ENCODE measurements at regions not wholly inside any gene's neighbourhood (a gene's known extent, or its start where the extent isn't known, plus 50 kb on each side); places are given as distances from the start of the nearest gene placed in this dataset.

GRCh38 chr15:72935521-72935920 is 116.7 kb upstream of the NEO1 start:
- Histone ChIP-seq H3K9me3 (no peaks in the 10 kb centered on the region), H3K27ac (no peak overlapping the region), H3K4me3 (no peak overlapping the region), H3K4me1 (no peaks in the 10 kb centered on the region), H3K27me3 (ENCODE audit: low read depth) (no peaks in the 10 kb centered on the region), H3K36me3 (no peaks in the 10 kb centered on the region)
- DNase-seq (no peak), ATAC-seq (no peak)
- TF ChIP-seq, protein P1, sequence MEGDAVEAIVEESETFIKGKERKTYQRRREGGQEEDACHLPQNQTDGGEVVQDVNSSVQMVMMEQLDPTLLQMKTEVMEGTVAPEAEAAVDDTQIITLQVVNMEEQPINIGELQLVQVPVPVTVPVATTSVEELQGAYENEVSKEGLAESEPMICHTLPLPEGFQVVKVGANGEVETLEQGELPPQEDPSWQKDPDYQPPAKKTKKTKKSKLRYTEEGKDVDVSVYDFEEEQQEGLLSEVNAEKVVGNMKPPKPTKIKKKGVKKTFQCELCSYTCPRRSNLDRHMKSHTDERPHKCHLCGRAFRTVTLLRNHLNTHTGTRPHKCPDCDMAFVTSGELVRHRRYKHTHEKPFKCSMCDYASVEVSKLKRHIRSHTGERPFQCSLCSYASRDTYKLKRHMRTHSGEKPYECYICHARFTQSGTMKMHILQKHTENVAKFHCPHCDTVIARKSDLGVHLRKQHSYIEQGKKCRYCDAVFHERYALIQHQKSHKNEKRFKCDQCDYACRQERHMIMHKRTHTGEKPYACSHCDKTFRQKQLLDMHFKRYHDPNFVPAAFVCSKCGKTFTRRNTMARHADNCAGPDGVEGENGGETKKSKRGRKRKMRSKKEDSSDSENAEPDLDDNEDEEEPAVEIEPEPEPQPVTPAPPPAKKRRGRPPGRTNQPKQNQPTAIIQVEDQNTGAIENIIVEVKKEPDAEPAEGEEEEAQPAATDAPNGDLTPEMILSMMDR (IDR thresholded peaks at IDR 0.05), result no peak
- intact Hi-C loops (cut with DNase I), result no loop called here

DNA sequence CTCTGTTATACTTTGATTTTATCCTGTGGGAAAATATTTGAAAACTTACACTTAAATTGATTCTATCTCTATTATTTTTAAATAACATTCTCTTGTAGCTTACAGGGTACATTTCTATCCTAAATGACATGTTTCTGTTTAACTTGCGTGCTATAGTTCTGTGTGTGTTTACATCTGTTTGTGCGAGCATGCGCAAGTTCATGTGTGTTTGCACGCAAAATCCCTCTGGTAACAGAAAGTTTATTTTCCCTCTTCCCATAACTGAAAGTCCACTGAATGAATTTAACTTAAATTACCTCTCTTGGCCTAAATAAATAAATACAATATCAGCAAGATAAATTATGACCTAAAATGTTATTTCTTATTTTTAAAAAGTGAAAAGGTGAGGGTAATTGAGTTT is 117.3 kb upstream of the NEO1 start:
- Histone ChIP-seq H3K9me3 (no peaks in the 10 kb centered on the region), H3K27ac (no peak overlapping the region), H3K27me3 (ENCODE audit: low read depth) (no peaks in the 10 kb centered on the region), H3K36me3 (no peaks in the 10 kb centered on the region), H3K4me1 (no peaks in the 10 kb centered on the region), H3K4me3 (no peak overlapping the region)
- ATAC-seq, result no peak
- intact Hi-C loops (cut with DNase I), result no loop called here
- no peak for DNase-seq
- TF ChIP-seq, protein P1 (IDR thresholded peaks at IDR 0.05), result no peak

DNA sequence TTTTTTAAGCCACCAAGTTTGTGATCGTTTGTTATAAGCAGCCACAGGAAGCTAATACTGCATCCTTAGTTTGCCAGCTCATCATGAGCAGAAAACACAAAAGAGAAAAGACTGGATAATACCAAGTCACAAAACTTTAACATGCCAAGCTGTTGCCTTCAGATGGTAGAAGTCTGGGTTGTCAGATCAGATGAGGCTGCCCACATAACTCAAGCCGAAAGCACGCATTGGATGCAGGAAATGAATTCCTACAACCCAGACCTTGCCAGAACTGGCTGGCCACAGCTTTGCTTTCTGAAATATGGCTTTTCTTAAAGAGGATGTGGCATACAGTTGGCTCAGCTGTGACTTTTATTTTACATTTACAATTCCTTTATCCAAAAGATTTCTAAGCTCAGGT is 118.3 kb upstream of the NEO1 start:
- ATAC-seq (no peak), DNase-seq (no peak)
- intact Hi-C loops (cut with DNase I), result no loop called here

DNA sequence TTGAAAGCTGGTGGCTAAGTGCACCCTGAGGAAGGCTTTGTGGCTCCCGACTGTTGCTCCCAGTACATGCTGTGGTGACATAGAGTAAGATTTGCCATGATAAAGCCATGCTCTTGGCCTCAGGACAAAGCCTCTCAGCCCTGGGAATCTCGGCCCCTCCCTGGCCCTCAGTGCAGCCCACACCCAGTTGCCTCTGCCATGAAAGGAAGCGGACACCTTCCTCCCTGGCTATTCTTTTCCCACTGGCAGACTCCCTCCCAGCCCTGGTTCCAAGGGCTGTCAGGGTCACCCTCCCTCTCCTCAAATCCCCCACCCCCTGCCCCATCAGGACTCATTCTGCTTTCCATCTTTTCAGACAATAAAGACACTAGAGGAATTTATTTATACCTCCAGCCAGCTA is 119.8 kb upstream of the NEO1 start:
- no peak overlapping the region for H3K27ac ChIP-seq
- TF ChIP-seq, protein P1 (IDR thresholded peaks at IDR 0.05), result no peak
- no peaks in the 10 kb centered on the region for H3K27me3 ChIP-seq (ENCODE audit: low read depth)
- no peaks in the 10 kb centered on the region for H3K9me3 ChIP-seq
- H3K36me3 ChIP-seq, result no peaks in the 10 kb centered on the region
- intact Hi-C loops (cut with DNase I), result no loop called here
- DNase-seq, result no peak
- H3K4me3 ChIP-seq, result no peak overlapping the region
- no peaks in the 10 kb centered on the region for H3K4me1 ChIP-seq
- ATAC-seq, result no peak

More for the DNA sequence above, 118.3 kb upstream of the NEO1 start:
- H3K36me3 ChIP-seq, result no peaks in the 10 kb centered on the region
- H3K4me3 ChIP-seq, result no peak overlapping the region
- no peaks in the 10 kb centered on the region for H3K9me3 ChIP-seq
- H3K27ac ChIP-seq, result no peak overlapping the region
- H3K27me3 ChIP-seq (ENCODE audit: low read depth), result no peaks in the 10 kb centered on the region
- TF ChIP-seq, protein P1 (IDR thresholded peaks at IDR 0.05), result no peak
- H3K4me1 ChIP-seq, result no peaks in the 10 kb centered on the region

DNA sequence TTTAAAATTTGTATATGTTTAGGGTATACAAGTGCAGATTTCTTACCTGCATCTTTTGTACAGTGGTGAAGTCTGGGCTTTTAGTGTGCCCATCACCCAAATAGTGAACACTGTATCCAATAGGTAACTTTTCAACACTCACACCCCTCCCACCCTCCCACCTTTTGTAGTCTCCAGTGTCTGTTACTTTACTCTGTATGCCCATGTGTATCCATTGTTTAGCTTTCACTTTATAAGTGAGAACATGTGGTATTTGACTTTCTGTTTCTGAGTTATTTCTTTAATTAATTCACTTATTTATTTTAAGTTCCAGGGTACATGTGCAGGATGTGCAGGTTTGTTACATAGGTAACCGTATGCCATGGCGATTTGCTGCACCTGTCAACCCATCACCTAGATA is 124.8 kb upstream of the NEO1 start:
- Histone ChIP-seq H3K9me3 (no peaks in the 10 kb centered on the region), H3K27ac (no peak overlapping the region), H3K4me1 (no peaks in the 10 kb centered on the region), H3K4me3 (no peak overlapping the region), H3K36me3 (no peaks in the 10 kb centered on the region), H3K27me3 (ENCODE audit: low read depth) (no peaks in the 10 kb centered on the region)
- intact Hi-C loops (cut with DNase I), result no loop called here
- ATAC-seq, result no peak
- TF ChIP-seq, protein P1 (IDR thresholded peaks at IDR 0.05), result no peak
- no peak for DNase-seq

DNA sequence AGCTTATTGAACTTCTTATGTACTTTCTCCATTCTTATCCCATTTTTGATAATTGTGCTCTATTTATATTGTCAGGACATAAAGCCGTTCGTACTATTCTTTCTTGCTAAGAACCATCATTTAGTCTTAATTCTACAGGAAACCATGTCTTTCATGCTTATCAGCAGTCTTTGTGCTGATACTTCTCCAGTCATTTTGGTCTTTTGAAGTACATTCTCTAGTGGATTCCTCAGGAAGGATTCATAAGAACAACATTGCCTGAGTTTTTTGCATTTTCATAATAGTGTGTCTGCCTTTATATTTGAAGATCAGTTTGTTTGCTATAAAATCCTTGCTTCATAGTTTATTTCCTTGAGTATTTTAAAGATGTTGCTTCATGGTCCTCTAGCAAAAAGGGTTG is 126.6 kb upstream of the NEO1 start:
- TF ChIP-seq, protein P1 (IDR thresholded peaks at IDR 0.05), result no peak
- H3K4me1 ChIP-seq, result no peaks in the 10 kb centered on the region

More for the DNA sequence above, 126.6 kb upstream of the NEO1 start:
- no peaks in the 10 kb centered on the region for H3K27me3 ChIP-seq (ENCODE audit: low read depth)
- H3K9me3 ChIP-seq, result no peaks in the 10 kb centered on the region
- DNase-seq (no peak), ATAC-seq (no peak)
- no peak overlapping the region for H3K4me3 ChIP-seq
- no peaks in the 10 kb centered on the region for H3K36me3 ChIP-seq
- intact Hi-C loops (cut with DNase I), result no loop called here
- no peak overlapping the region for H3K27ac ChIP-seq
